HEK293 (cell line): ENCODE measurements at regions not wholly inside any gene's neighbourhood (a gene's known extent, or its start where the extent isn't known, plus 50 kb on each side); places are given as distances from the start of the nearest gene placed in this dataset.
"Not testable (repeated sequence)": the region's sequence is repeated elsewhere in the genome, so short reads cannot be mapped to it uniquely, and the experiment has no call there.

ENCODE experiments used
- CTCF ChIA-PET: fragments of 350-600 bp; formaldehyde crosslinking; extraction: SDS; loops from one replicate; lab custom pipeline; 2021; ENCODE audit warnings: antibody characterized with exemption; lab: Yijun Ruan, JAX
- POLR2A ChIA-PET: fragments of 300-600 bp; formaldehyde crosslinking; extraction: SDS; loops from one replicate; lab custom pipeline; 2020; ENCODE audit warnings: antibody characterized with exemption, inconsistent platforms; lab: Yijun Ruan, JAX
- H3K27ac ChIP-seq: fragments of 200-500 bp; sonication (Bioruptor generic); 2 replicates; pipeline ENCODE4 v1.5.1; 2014; ENCODE audit warnings: low read depth, low read length, control low read depth, inconsistent platforms; ENCODE audit errors: extremely low read depth
- H3K36me3 ChIP-seq, 2 experiments: fragments of 200-500 bp in 1 of 2; sonication (Bioruptor generic) in 1 of 2; 1 replicate in 1 of 2; 2 replicates in 1 of 2; pipeline ENCODE4 v1.5.1; 2014 to 2017; ENCODE audit warnings: inconsistent platforms in 2 of 2, low read length in 2 of 2; ENCODE audit not compliant: control insufficient read depth in 2 of 2, insufficient read depth in 1 of 2
- H3K4me1 ChIP-seq: fragments of 200-500 bp; sonication (Bioruptor generic); 2 replicates; pipeline ENCODE4 v1.5.1; 2014; ENCODE audit warnings: mild to moderate bottlenecking, low read length, inconsistent platforms; ENCODE audit not compliant: control insufficient read depth, insufficient read depth
- H3K4me3 ChIP-seq: 2 replicates; pipeline ENCODE4 v1.5.1; 2011; ENCODE audit warnings: low read depth, mild to moderate bottlenecking, control low read depth, low read length, moderate library complexity
- H3K9me3 ChIP-seq: fragments of 200-500 bp; sonication (Bioruptor generic); 2 replicates; pipeline ENCODE4 v1.5.1; 2014; ENCODE audit warnings: low read depth, low read length, inconsistent platforms; ENCODE audit not compliant: control insufficient read depth, insufficient read depth
- GFI1B ChIP-seq: fragments of 450-650 bp; formaldehyde crosslinking; IDR thresholded peaks from 2 replicates; pipeline ENCODE4 v1.5.1; 2016; ENCODE audit warnings: missing biosample characterization, missing genetic modification characterization
- PRDM10 ChIP-seq: fragments of 450-650 bp; formaldehyde crosslinking; IDR thresholded peaks from 2 replicates; pipeline ENCODE4 v1.5.1; 2016; ENCODE audit warnings: missing biosample characterization, missing genetic modification characterization
- RBAK ChIP-seq: fragments of 450-650 bp; formaldehyde crosslinking; IDR thresholded peaks from 2 replicates; pipeline ENCODE4 v1.5.1; 2016; ENCODE audit warnings: missing biosample characterization, missing genetic modification characterization
- SALL2 ChIP-seq: fragments of 450-650 bp; formaldehyde crosslinking; IDR thresholded peaks from 2 replicates; pipeline ENCODE4 v1.5.0; 2017; ENCODE audit warnings: missing biosample characterization, mild to moderate bottlenecking, missing genetic modification characterization, borderline replicate concordance
- SCRT1 ChIP-seq: fragments of 450-650 bp; formaldehyde crosslinking; IDR thresholded peaks from 2 replicates; pipeline ENCODE4 v1.5.1; 2016; ENCODE audit warnings: missing biosample characterization, missing genetic modification characterization, borderline replicate concordance
- ZBTB21 ChIP-seq: fragments of 450-650 bp; formaldehyde crosslinking; IDR thresholded peaks from 2 replicates; pipeline ENCODE4 v1.5.1; 2017; ENCODE audit warnings: missing biosample characterization, missing genetic modification characterization
- ZBTB26 ChIP-seq: fragments of 450-650 bp; formaldehyde crosslinking; optimal IDR thresholded peaks from 2 replicates; pipeline ENCODE3; 2016; ENCODE audit warnings: missing biosample characterization, mild to moderate bottlenecking, missing genetic modification characterization
- ZBTB6 ChIP-seq: fragments of 450-650 bp; formaldehyde crosslinking; IDR thresholded peaks from 2 replicates; pipeline ENCODE4 v1.5.1; 2017; ENCODE audit warnings: missing biosample characterization, missing genetic modification characterization
- ZNF140 ChIP-seq: fragments of 450-650 bp; formaldehyde crosslinking; IDR thresholded peaks from 2 replicates; pipeline ENCODE4 v1.5.1; 2016; ENCODE audit warnings: missing biosample characterization, missing genetic modification characterization
- ZNF302 ChIP-seq: fragments of 450-650 bp; formaldehyde crosslinking; IDR thresholded peaks from 2 replicates; pipeline ENCODE4 v1.5.1; 2016; ENCODE audit warnings: missing biosample characterization, missing genetic modification characterization, low read depth
- ZNF426 ChIP-seq: fragments of 450-650 bp; formaldehyde crosslinking; IDR thresholded peaks from 2 replicates; pipeline ENCODE4 v1.5.1; 2017; ENCODE audit warnings: missing biosample characterization, missing genetic modification characterization, mild to moderate bottlenecking, inconsistent platforms, moderate library complexity
- ZNF530 ChIP-seq: fragments of 450-650 bp; formaldehyde crosslinking; IDR thresholded peaks from 2 replicates; pipeline ENCODE4 v1.5.1; 2016; ENCODE audit warnings: low read depth, missing biosample characterization, missing genetic modification characterization
- ZNF560 ChIP-seq: fragments of 450-650 bp; formaldehyde crosslinking; IDR thresholded peaks from 2 replicates; pipeline ENCODE4 v1.5.1; 2017; ENCODE audit warnings: missing biosample characterization, missing genetic modification characterization, borderline replicate concordance
- ZNF585B ChIP-seq: fragments of 450-650 bp; formaldehyde crosslinking; IDR thresholded peaks from 2 replicates; pipeline ENCODE4 v1.5.1; 2016; ENCODE audit warnings: missing biosample characterization, missing genetic modification characterization
- ZNF596 ChIP-seq: fragments of 450-650 bp; IDR thresholded peaks from 2 replicates; pipeline ENCODE4 v1.5.0; 2018; ENCODE audit warnings: missing biosample characterization, mild to moderate bottlenecking, missing genetic modification characterization, moderate library complexity
- ZNF658 ChIP-seq: fragments of 450-650 bp; formaldehyde crosslinking; IDR thresholded peaks from 2 replicates; pipeline ENCODE4; 2016; ENCODE audit warnings: missing biosample characterization, missing genetic modification characterization
- ZNF677 ChIP-seq: fragments of 450-650 bp; IDR thresholded peaks from 2 replicates; pipeline ENCODE4 v1.5.0; 2018; ENCODE audit warnings: missing biosample characterization, mild to moderate bottlenecking, missing genetic modification characterization, moderate library complexity
- ZNF704 ChIP-seq: fragments of 450-650 bp; formaldehyde crosslinking; IDR thresholded peaks from 2 replicates; pipeline ENCODE4 v1.5.1; 2016; ENCODE audit warnings: missing biosample characterization, missing genetic modification characterization
- ZNF76 ChIP-seq: fragments of 450-650 bp; formaldehyde crosslinking; IDR thresholded peaks from 2 replicates; pipeline ENCODE4; 2016; ENCODE audit warnings: low read depth, missing biosample characterization, missing genetic modification characterization, borderline replicate concordance
- ZSCAN30 ChIP-seq: fragments of 450-650 bp; IDR thresholded peaks from 2 replicates; pipeline ENCODE4 v1.5.1; 2018; ENCODE audit warnings: missing biosample characterization, mild to moderate bottlenecking, missing genetic modification characterization, moderate library complexity

GRCh38 chr6:140153703-140154102 lies 779.3 kb upstream of the CITED2 start:
- Histone ChIP-seq H3K9me3 (no peaks in the 10 kb centered on the region), H3K27ac (no peak overlapping the region), H3K4me3 (no peak overlapping the region), H3K36me3 (no peaks in the 10 kb centered on the region), H3K4me1 (no peaks in the 10 kb centered on the region)
- ChIA-PET CTCF (interaction anchor here (0.7 kb wide), 1 partner anchor 477 kb away, joined by 5 read pairs; no protein-coding TSS in a partner anchor), POLR2A (interaction anchor here (0.5 kb wide), 1 partner anchor 526 kb away, joined by 7 read pairs; no protein-coding TSS in a partner anchor)
- TF ChIP-seq ZBTB6 (tag by site-specific recombination) (no peak), ZNF76 (no peak), ZNF560 (tag by site-specific recombination) (no peak), ZBTB21 (no peak), ZNF596 (tag by site-specific recombination) (no peak), RBAK (tag by site-specific recombination) (no peak), ZNF585B (tag by site-specific recombination) (no peak), ZNF658 (tag by site-specific recombination) (no peak), ZSCAN30 (tag by site-specific recombination) (no peak), ZNF677 (tag by site-specific recombination) (no peak), ZNF140 (no peak), SCRT1 (tag by site-specific recombination) (no peak), ZNF426 (tag by site-specific recombination) (no peak), SALL2 (tag by site-specific recombination) (no peak), PRDM10 (tag by site-specific recombination) (no peak), GFI1B (tag by site-specific recombination) (no peak), ZNF302 (tag by site-specific recombination) (no peak), ZBTB26 (tag by site-specific recombination) (no peak), ZNF704 (no peak), ZNF530 (no peak)

GRCh38 chr6:140147825-140148814 lies 773.7 kb upstream of the CITED2 start:
- H3K4me3 ChIP-seq, POLR2A ChIA-PET, CTCF ChIA-PET, H3K36me3 ChIP-seq, H3K27ac ChIP-seq, H3K9me3 ChIP-seq, H3K4me1 ChIP-seq: not testable (repeated sequence)
